GM12874 (cell line): ENCODE measurements at regions not wholly inside any gene's neighbourhood (a gene's known extent, or its start where the extent isn't known, plus 50 kb on each side); places are given as distances from the start of the nearest gene placed in this dataset.

Source experiments
- CTCF ChIP-seq: IDR thresholded peaks from 2 replicates; pipeline ENCODE4 v1.5.1; 2011; ENCODE audit warnings: low read depth, mild to moderate bottlenecking, control low read depth, low read length, moderate library complexity; ENCODE audit not compliant: insufficient read depth

- TF ChIP-seq CTCF: no peak
Measured at GRCh38 chr2:219987830-219988229, 360.4 kb downstream of the SLC4A3 start.

- no peak for TF ChIP-seq CTCF
Measured at GRCh38 chr2:219989744-219990143, 362.3 kb downstream of the SLC4A3 start.

GRCh38 chr2:219991116-219991515 lies 363.7 kb downstream of the SLC4A3 start:
- no peak for TF ChIP-seq CTCF

- TF ChIP-seq CTCF: no peak
Measured at GRCh38 chr2:219995399-219995798, 368.0 kb downstream of the SLC4A3 start.

GRCh38 chr2:219995991-219996765 lies 368.7 kb downstream of the SLC4A3 start:
- no peak for TF ChIP-seq CTCF

- peak; percentile 61 for TF ChIP-seq CTCF
Measured at GRCh38 chr2:219997341-219997851, 370.0 kb downstream of the SLC4A3 start.

GRCh38 chr2:219998107-219998506 lies 370.7 kb downstream of the SLC4A3 start:
- TF ChIP-seq CTCF: no peak
